SK-N-SH (cell line): ENCODE measurements at regions not wholly inside any gene's neighbourhood (a gene's known extent, or its start where the extent isn't known, plus 50 kb on each side); places are given as distances from the start of the nearest gene placed in this dataset.

Experiments used
- CTCF ChIP-seq: fragments of 200-600 bp; sonication (generic); IDR thresholded peaks from 2 replicates; pipeline ENCODE4 v1.6.1; 2017; ENCODE audit warnings: antibody characterized with exemption, mild to moderate bottlenecking, moderate library complexity
- POLR2AphosphoS5 ChIP-seq: IDR thresholded peaks from 2 replicates; pipeline ENCODE4 v1.6.1; 2012; ENCODE audit warnings: low read depth, low read length
- RAD21 ChIP-seq: IDR thresholded peaks from 2 replicates; pipeline ENCODE4 v1.6.1; 2012; ENCODE audit warnings: mild to moderate bottlenecking, low read length
- REST ChIP-seq: IDR thresholded peaks from 2 replicates; pipeline ENCODE4 v1.6.1; 2012; ENCODE audit warnings: mild to moderate bottlenecking, low read depth, low read length, moderate library complexity

GRCh38 chr5:168193493-168194250 is 97.8 kb upstream of the WWC1 start:
- TF ChIP-seq CTCF (no peak), POLR2AphosphoS5 (no peak), RAD21 (no peak), REST (no peak)
